CD4-positive, alpha-beta memory T cell (primary cell): ENCODE measurements at regions not wholly inside any gene's neighbourhood (a gene's known extent, or its start where the extent isn't known, plus 50 kb on each side); places are given as distances from the start of the nearest gene placed in this dataset.

Experiments used
- CTCF ChIA-PET: fragments of 350-600 bp; sonication (Branson Sonifier 250); formaldehyde crosslinking; loops from one replicate; lab custom pipeline; 2021; ENCODE audit warnings: inconsistent platforms; ENCODE audit not compliant: partially characterized antibody; lab: Charles Lee
- POLR2A ChIA-PET: fragments of 350-600 bp; sonication (Branson Sonifier 250); formaldehyde crosslinking; loops from one replicate; lab custom pipeline; 2021; ENCODE audit not compliant: partially characterized antibody; lab: Charles Lee
- DNase-seq, 5 donors: peaks; one replicate each; pipeline versions ENCODE4 v3.0.0 to v3.0.0-alpha.2; 2020 to 2022; ENCODE audit warnings: mixed read lengths in 1 of 5
- H3K27ac ChIP-seq: one replicate; pipeline ENCODE4 v1.7.0; 2013; ENCODE audit warnings: low read depth, low read length
- H3K27me3 ChIP-seq: 2 replicates; pipeline ENCODE4 v1.7.0; 2013; ENCODE audit warnings: mild to moderate bottlenecking, low read length, moderate library complexity; ENCODE audit not compliant: insufficient read depth
- H3K36me3 ChIP-seq: 2 replicates; pipeline ENCODE4 v1.7.0; 2013; ENCODE audit warnings: mild to moderate bottlenecking, low read length, moderate library complexity; ENCODE audit not compliant: insufficient read depth
- H3K4me1 ChIP-seq: 2 replicates; pipeline ENCODE4 v1.7.0; 2013; ENCODE audit warnings: mild to moderate bottlenecking, low read length, moderate library complexity; ENCODE audit not compliant: insufficient read depth
- H3K4me3 ChIP-seq, 2 donors: one replicate each; pipeline ENCODE4 v1.7.0; 2013; ENCODE audit warnings: low read length in 2 of 2, mild to moderate bottlenecking in 1 of 2
- H3K9me3 ChIP-seq, 2 donors: one replicate each; pipeline ENCODE4 v1.7.0; 2013; ENCODE audit warnings: low read length in 2 of 2, control low read depth in 1 of 2; ENCODE audit not compliant: control insufficient read depth in 1 of 2
- H3K27ac Mint-ChIP-seq, 7 donors: one replicate each; pipeline ENCODE4 v1.8.0; 2020 to 2021; ENCODE audit warnings: mixed read lengths in 7 of 7, mild to moderate bottlenecking in 6 of 7, inconsistent platforms in 3 of 7, moderate library complexity in 3 of 7
- H3K27me3 Mint-ChIP-seq, 2 donors: one replicate each; pipeline ENCODE4 v1.8.0; 2020 to 2021; ENCODE audit warnings: mixed read lengths in 2 of 2
- H3K36me3 Mint-ChIP-seq, 2 donors: one replicate each; pipeline ENCODE4 v1.8.0; 2020 to 2021; ENCODE audit warnings: mixed read lengths in 2 of 2, inconsistent platforms in 1 of 2, mild to moderate bottlenecking in 1 of 2
- H3K4me1 Mint-ChIP-seq, 4 donors: one replicate each; pipeline ENCODE4 v1.8.0; 2020 to 2021; ENCODE audit warnings: mixed read lengths in 4 of 4, mild to moderate bottlenecking in 1 of 4
- H3K4me3 Mint-ChIP-seq, 8 donors: one replicate each; pipeline ENCODE4 v1.8.0; 2020 to 2021; ENCODE audit warnings: mixed read lengths in 8 of 8, mild to moderate bottlenecking in 7 of 8, moderate library complexity in 6 of 8, inconsistent platforms in 3 of 8
- H3K9me3 Mint-ChIP-seq, 8 donors: one replicate each; pipeline ENCODE4 v1.8.0; 2020 to 2021; ENCODE audit warnings: mixed read lengths in 8 of 8, mild to moderate bottlenecking in 5 of 8, inconsistent platforms in 3 of 8, moderate library complexity in 1 of 8
- intact Hi-C: fragments of 100-400 bp; cut with micrococcal nuclease; formaldehyde crosslinking; loops from one replicate; pipeline ENCODE4 v1.15.1; 2023

DNA sequence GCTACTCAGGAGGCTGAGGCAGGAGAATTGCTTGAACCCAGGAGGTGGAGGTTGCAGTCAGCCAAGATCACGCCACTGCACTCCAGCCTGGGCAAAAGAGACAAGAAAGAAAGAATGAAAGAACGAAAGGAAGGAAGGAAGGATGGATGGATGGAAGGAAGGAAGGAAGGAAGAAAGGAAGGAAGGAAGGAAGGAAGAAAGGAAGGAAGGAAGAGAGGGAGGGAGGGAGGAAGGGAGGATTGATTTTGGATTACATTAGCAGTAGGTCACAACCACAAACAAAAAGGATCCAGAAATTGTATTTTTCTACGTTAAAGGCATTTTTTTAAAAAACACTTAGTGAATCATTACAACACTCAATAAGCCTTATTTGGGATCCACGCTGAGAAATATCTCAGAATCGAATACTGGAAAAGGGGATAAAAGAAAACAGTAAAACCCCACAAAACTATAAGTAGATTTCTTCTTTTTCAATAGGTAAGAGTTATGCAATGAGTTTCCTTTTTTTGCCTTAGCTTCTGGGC, 136.9 kb upstream of the FREM1 start:
- Histone ChIP-seq H3K27ac (no peak overlapping the region), H3K27me3 (no peaks in the 10 kb centered on the region), H3K9me3 (no peaks in the 10 kb centered on the region), H3K4me1 (no peaks in the 10 kb centered on the region), H3K4me3 (no peak overlapping the region), H3K36me3 (no peaks in the 10 kb centered on the region)
- intact Hi-C loops = no loop called here
- Mint-ChIP-seq H3K27me3 (peaks cover 2 to 4% of the 10 kb centered on the region in 2 donors), H3K4me1 (no peaks in the 10 kb centered on the region), H3K9me3 (peaks cover 0 to 2% (median 0%) of the 10 kb centered on the region in 8 donors), H3K27ac (no peak overlapping the region), H3K36me3 (no peaks in the 10 kb centered on the region), H3K4me3 (no peak overlapping the region)
- DNase-seq = no peak
- POLR2A ChIA-PET = no interaction called here
- CTCF ChIA-PET = no interaction called here

DNA sequence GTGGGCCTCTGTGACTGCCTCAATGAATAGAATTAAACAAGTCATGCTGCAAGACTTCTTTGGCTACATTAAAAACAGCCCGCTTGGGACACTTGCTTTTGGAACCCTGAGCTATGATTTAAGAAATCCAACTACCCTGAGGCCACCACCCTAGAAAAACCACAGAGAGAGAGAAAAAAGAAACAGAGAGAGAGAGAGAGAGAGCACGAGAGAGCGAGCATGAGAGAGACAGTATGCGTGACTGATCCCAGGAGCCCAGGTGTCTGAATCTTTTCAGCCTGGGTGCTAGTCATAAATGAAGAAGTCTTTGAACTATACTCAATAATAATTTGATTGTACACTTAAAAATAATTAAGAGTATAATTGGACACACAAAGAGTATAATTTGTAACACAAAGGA, 123.1 kb upstream of the FREM1 start:
- Mint-ChIP-seq H3K27me3 (peaks cover 2% of the 10 kb centered on the region in 2 donors), H3K9me3 (peaks cover 0 to 16% (median 7%) of the 10 kb centered on the region in 8 donors), H3K4me1 (no peaks in the 10 kb centered on the region), H3K36me3 (no peaks in the 10 kb centered on the region), H3K27ac (no peak overlapping the region), H3K4me3 (no peak overlapping the region)
- ChIA-PET CTCF (no interaction called here), POLR2A (no interaction called here)
- Histone ChIP-seq H3K36me3 (no peaks in the 10 kb centered on the region), H3K9me3 (no peaks in the 10 kb centered on the region), H3K4me1 (no peaks in the 10 kb centered on the region), H3K27ac (no peak overlapping the region), H3K4me3 (no peak overlapping the region), H3K27me3 (no peaks in the 10 kb centered on the region)
- no peak for DNase-seq
- intact Hi-C loops = no loop called here

DNA sequence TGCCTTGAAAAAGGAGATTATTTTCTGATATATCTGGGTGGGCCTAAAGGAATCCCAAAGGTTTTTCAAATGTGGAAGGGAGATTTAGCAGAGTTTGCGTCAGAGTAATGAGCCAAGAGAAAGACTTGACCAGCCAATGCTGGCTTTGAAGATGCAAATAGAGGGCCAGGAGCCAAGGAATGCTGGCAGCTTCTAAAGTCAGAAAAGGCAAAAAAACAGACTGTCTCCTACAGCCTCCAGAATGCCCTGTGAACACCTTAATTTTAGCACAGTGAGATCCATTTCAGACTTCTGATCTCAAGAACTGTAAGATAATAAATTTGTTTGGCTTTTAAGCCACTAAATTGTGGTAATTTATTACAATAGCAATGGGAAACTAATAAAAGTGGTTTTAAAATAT, 122.6 kb upstream of the FREM1 start:
- H3K9me3 ChIP-seq = no peaks in the 10 kb centered on the region
- POLR2A ChIA-PET = no interaction called here
- Mint-ChIP-seq H3K36me3 (no peaks in the 10 kb centered on the region), H3K27ac (no peak overlapping the region), H3K4me3 (no peak overlapping the region), H3K4me1 (no peaks in the 10 kb centered on the region), H3K27me3 (peaks cover 2% of the 10 kb centered on the region in 2 donors), H3K9me3 (peaks cover 0 to 20% (median 11%) of the 10 kb centered on the region in 8 donors)
- no peak for DNase-seq
- H3K4me3 ChIP-seq = no peak overlapping the region
- CTCF ChIA-PET = no interaction called here
- no peak overlapping the region for H3K27ac ChIP-seq
- H3K36me3 ChIP-seq = no peaks in the 10 kb centered on the region
- intact Hi-C loops = no loop called here
- H3K4me1 ChIP-seq = no peaks in the 10 kb centered on the region
- no peaks in the 10 kb centered on the region for H3K27me3 ChIP-seq

DNA sequence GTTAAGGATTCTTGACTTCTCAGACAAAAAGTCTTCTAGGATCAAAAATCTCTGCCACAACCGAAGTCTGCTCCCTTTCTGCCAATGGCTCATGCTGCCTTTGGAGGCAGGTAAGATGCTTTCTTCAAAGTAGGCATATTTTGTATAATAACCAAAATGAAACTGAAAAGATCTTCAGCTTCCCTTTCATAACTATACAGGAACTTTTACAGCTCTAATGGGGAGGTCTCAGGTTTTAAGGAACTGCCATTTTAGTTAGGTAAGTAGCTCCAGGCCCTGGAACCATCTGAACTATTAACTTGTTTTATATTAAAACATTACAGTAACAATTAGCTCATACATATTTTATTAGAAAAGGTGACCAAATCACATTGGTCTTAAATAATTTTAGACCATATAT, 110.9 kb upstream of the FREM1 start:
- Mint-ChIP-seq H3K27ac (no peak overlapping the region), H3K4me1 (no peaks in the 10 kb centered on the region), H3K9me3 (peaks cover 0 to 9% (median 3%) of the 10 kb centered on the region in 8 donors), H3K36me3 (no peaks in the 10 kb centered on the region), H3K27me3 (peaks cover 2 to 6% of the 10 kb centered on the region in 2 donors), H3K4me3 (no peak overlapping the region)
- no peak overlapping the region for H3K4me3 ChIP-seq
- H3K27me3 ChIP-seq = no peaks in the 10 kb centered on the region
- DNase-seq = no peak
- H3K27ac ChIP-seq = no peak overlapping the region
- H3K9me3 ChIP-seq = no peaks in the 10 kb centered on the region
- ChIA-PET CTCF (interaction anchor here (0.6 to 1.0 kb wide), 2 partner anchors 75 to 661 kb away, joined by 3 read pairs; no protein-coding TSS in a partner anchor), POLR2A (no interaction called here)
- H3K4me1 ChIP-seq = no peaks in the 10 kb centered on the region
- intact Hi-C loops = no loop called here
- H3K36me3 ChIP-seq = no peaks in the 10 kb centered on the region

DNA sequence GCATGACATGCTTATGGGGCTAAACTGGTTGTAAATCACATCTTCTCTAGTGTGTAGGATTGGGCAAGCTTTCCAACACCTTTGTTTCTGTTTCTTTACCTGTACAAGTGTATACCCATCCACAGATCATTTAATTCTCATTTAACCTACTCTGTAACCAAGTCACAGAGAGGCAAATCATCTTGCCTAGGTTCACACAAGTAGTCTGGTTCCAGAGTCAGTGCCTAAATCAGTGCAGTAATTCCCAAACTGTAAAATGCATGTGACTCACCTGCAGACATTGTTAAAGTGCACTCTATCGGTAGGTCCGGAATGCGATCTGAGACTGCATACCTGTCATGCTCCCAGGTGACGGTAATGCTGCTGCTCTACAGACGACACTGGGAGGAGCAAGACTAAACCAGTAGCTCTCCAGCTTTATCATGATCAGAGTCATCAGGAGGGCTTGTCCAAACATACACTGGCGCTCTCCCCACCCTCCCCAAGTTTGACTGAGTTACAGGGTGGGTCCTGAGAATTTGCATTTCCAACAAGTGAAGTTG, 107.9 kb upstream of the FREM1 start:
- Mint-ChIP-seq H3K4me3 (no peak overlapping the region), H3K27ac (no peak overlapping the region), H3K9me3 (no peaks in the 10 kb centered on the region), H3K4me1 (no peaks in the 10 kb centered on the region), H3K36me3 (peaks cover 0 to 4% of the 10 kb centered on the region in 2 donors), H3K27me3 (no peaks in the 10 kb centered on the region)
- no peak for DNase-seq
- H3K27ac ChIP-seq = no peak overlapping the region
- no peaks in the 10 kb centered on the region for H3K27me3 ChIP-seq
- CTCF ChIA-PET = no interaction called here
- H3K4me3 ChIP-seq = no peak overlapping the region
- POLR2A ChIA-PET = no interaction called here
- no peaks in the 10 kb centered on the region for H3K36me3 ChIP-seq
- no peaks in the 10 kb centered on the region for H3K4me1 ChIP-seq
- intact Hi-C loops = no loop called here
- no peaks in the 10 kb centered on the region for H3K9me3 ChIP-seq

DNA sequence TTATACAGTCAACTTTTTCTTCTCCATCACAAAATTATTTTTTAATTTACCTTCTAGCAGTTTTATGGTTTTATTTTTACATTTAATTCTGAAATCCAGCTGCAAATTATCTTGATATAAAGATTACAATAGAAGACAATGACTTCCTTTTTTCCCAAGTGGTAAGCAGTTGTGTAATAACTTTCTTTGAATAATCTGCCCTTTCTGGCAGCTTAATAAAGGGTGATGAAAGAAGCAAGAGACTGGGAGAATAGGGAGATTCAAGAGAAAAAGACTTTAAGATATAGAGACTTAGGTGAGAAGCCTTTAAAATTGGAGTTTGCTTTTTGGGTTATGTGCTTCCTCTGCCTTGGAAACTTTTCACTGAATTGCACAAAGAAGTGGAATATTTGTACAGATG, 100.4 kb upstream of the FREM1 start:
- Mint-ChIP-seq H3K4me3 (no peak overlapping the region), H3K27ac (no peak overlapping the region), H3K27me3 (no peaks in the 10 kb centered on the region), H3K4me1 (no peaks in the 10 kb centered on the region), H3K9me3 (peaks cover 0 to 4% (median 0%) of the 10 kb centered on the region in 8 donors), H3K36me3 (peaks cover 0 to 2% of the 10 kb centered on the region in 2 donors)
- H3K27me3 ChIP-seq = no peaks in the 10 kb centered on the region
- intact Hi-C loops = no loop called here
- ChIA-PET CTCF (no interaction called here), POLR2A (no interaction called here)
- H3K4me1 ChIP-seq = no peaks in the 10 kb centered on the region
- DNase-seq = no peak
- no peaks in the 10 kb centered on the region for H3K9me3 ChIP-seq
- H3K27ac ChIP-seq = no peak overlapping the region
- H3K36me3 ChIP-seq = no peaks in the 10 kb centered on the region
- H3K4me3 ChIP-seq = no peak overlapping the region

DNA sequence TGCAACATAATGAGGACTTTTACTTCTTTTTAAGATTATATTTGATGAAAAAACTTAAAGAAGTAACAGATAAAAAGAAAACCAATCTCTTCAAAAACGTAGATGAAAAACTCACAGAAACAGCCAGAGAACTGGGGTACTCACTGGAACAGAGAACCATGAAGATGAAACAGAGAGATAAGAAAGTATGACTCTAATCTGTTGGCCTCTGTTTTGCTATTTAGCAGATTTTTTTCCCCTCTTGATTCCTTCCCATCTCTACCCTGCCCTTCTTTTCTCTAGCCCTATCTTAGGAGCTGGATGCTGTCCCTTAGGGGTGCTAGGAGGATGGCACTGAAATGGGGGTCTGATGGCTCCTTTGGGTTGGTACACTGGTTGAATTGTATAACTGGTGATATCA, 97.5 kb upstream of the FREM1 start:
- H3K27ac ChIP-seq = no peak overlapping the region
- no peaks in the 10 kb centered on the region for H3K36me3 Mint-ChIP-seq
- no peaks in the 10 kb centered on the region for H3K36me3 ChIP-seq
- no peaks in the 10 kb centered on the region for H3K9me3 ChIP-seq
- peaks cover 0 to 4% (median 0%) of the 10 kb centered on the region in 8 donors for H3K9me3 Mint-ChIP-seq
- H3K4me1 ChIP-seq = no peaks in the 10 kb centered on the region
- H3K4me3 ChIP-seq = no peak overlapping the region
- H3K27ac Mint-ChIP-seq = no peak overlapping the region
- ChIA-PET CTCF (no interaction called here), POLR2A (no interaction called here)
- DNase-seq = no peak
- H3K4me1 Mint-ChIP-seq = no peaks in the 10 kb centered on the region
- no peaks in the 10 kb centered on the region for H3K27me3 ChIP-seq
- no peak overlapping the region for H3K4me3 Mint-ChIP-seq
- no peaks in the 10 kb centered on the region for H3K27me3 Mint-ChIP-seq
- intact Hi-C loops = no loop called here
